BJ (cell line): ENCODE measurements at regions not wholly inside any gene's neighbourhood (a gene's known extent, or its start where the extent isn't known, plus 50 kb on each side); places are given as distances from the start of the nearest gene placed in this dataset.
"Not testable (repeated sequence)": the region's sequence is repeated elsewhere in the genome, so short reads cannot be mapped to it uniquely, and the experiment has no call there.

Source experiments
- CTCF ChIA-PET: fragments of 350-600 bp; formaldehyde crosslinking; extraction: SDS; loops from one replicate; lab custom pipeline; 2021; ENCODE audit warnings: antibody characterized with exemption, inconsistent platforms; lab: Yijun Ruan, JAX
- POLR2A ChIA-PET: fragments of 300-600 bp; sonication (Branson Sonifier 250); formaldehyde crosslinking; extraction: SDS; loops from one replicate; lab custom pipeline; 2021; ENCODE audit warnings: antibody characterized with exemption; lab: Charles Lee
- DNase-seq: peaks from one replicate; pipeline ENCODE4 v3.0.0-alpha.2; 2011; ENCODE audit warnings: low read depth
- H3K27me3 ChIP-seq: 2 replicates; pipeline ENCODE4 v1.6.0; 2011; ENCODE audit warnings: low read length; ENCODE audit not compliant: control insufficient read depth, insufficient read depth
- H3K36me3 ChIP-seq: 2 replicates; pipeline ENCODE4 v1.5.1; 2011; ENCODE audit warnings: low read length; ENCODE audit not compliant: control insufficient read depth, insufficient read depth
- H3K4me3 ChIP-seq: 2 replicates; pipeline ENCODE4 v1.5.1; 2011; ENCODE audit warnings: low read depth, mild to moderate bottlenecking, control low read depth, low read length
- CTCF ChIP-seq: IDR thresholded peaks from 2 replicates; pipeline ENCODE4 v1.5.1; 2011; ENCODE audit warnings: low read depth, mild to moderate bottlenecking, control low read depth, inconsistent platforms, low read length, moderate library complexity; ENCODE audit not compliant: insufficient read depth

GRCh38 chr4:189232274-189232673, 708.4 kb upstream of the FRG1 start:
- CTCF ChIA-PET = no interaction called here
- H3K36me3 ChIP-seq = no peaks in the 10 kb centered on the region
- H3K4me3 ChIP-seq = no peak overlapping the region
- no peaks in the 10 kb centered on the region for H3K27me3 ChIP-seq
- POLR2A ChIA-PET = no interaction called here
- no peak for TF ChIP-seq CTCF
- no peak for DNase-seq

- CTCF ChIA-PET, H3K36me3 ChIP-seq, H3K4me3 ChIP-seq, POLR2A ChIA-PET, H3K27me3 ChIP-seq, DNase-seq: not testable (repeated sequence)
Measured at GRCh38 chr4:189233754-189234153, 706.9 kb upstream of the FRG1 start.

GRCh38 chr4:189234948-189235347, 705.7 kb upstream of the FRG1 start:
- CTCF ChIA-PET, DNase-seq, H3K4me3 ChIP-seq, POLR2A ChIA-PET, H3K27me3 ChIP-seq, H3K36me3 ChIP-seq: not testable (repeated sequence)

- CTCF ChIA-PET = no interaction called here
- Histone ChIP-seq H3K27me3 (no peaks in the 10 kb centered on the region), H3K36me3 (no peaks in the 10 kb centered on the region), H3K4me3 (no peak overlapping the region)
- POLR2A ChIA-PET = no interaction called here
- DNase-seq = no peak
- TF ChIP-seq CTCF = no peak
Measured at GRCh38 chr4:189235599-189235998, 705.1 kb upstream of the FRG1 start.

GRCh38 chr4:189236321-189236720, 704.4 kb upstream of the FRG1 start:
- CTCF ChIA-PET, DNase-seq, H3K27me3 ChIP-seq, H3K4me3 ChIP-seq, POLR2A ChIA-PET, H3K36me3 ChIP-seq: not testable (repeated sequence)

GRCh38 chr4:189237340-189237739, 703.3 kb upstream of the FRG1 start:
- CTCF ChIA-PET = no interaction called here
- POLR2A ChIA-PET = no interaction called here
- no peak for TF ChIP-seq CTCF

GRCh38 chr4:189255636-189256035, 685.0 kb upstream of the FRG1 start:
- no peak for DNase-seq
- POLR2A ChIA-PET = no interaction called here
- no peak overlapping the region for H3K4me3 ChIP-seq
- CTCF ChIA-PET = interaction anchor here (0.7 kb wide), 1 partner anchor 1024 kb away, joined by 3 read pairs; no protein-coding TSS in a partner anchor
- H3K36me3 ChIP-seq = no peaks in the 10 kb centered on the region
- TF ChIP-seq CTCF = no peak
- H3K27me3 ChIP-seq = no peaks in the 10 kb centered on the region

More at GRCh38 chr4:189237340-189237739, 703.3 kb upstream of the FRG1 start:
- no peak for DNase-seq
- H3K27me3 ChIP-seq = no peaks in the 10 kb centered on the region
- H3K4me3 ChIP-seq = no peak overlapping the region
- no peaks in the 10 kb centered on the region for H3K36me3 ChIP-seq
